HK-2 (cell line): ENCODE measurements at regions not wholly inside any gene's neighbourhood (a gene's known extent, or its start where the extent isn't known, plus 50 kb on each side); places are given as distances from the start of the nearest gene placed in this dataset.

Source experiments
- DNase-seq: peaks from one replicate; pipeline ENCODE4 v3.0.0-alpha.2; 2018; ENCODE audit not compliant: unreplicated experiment

DNA sequence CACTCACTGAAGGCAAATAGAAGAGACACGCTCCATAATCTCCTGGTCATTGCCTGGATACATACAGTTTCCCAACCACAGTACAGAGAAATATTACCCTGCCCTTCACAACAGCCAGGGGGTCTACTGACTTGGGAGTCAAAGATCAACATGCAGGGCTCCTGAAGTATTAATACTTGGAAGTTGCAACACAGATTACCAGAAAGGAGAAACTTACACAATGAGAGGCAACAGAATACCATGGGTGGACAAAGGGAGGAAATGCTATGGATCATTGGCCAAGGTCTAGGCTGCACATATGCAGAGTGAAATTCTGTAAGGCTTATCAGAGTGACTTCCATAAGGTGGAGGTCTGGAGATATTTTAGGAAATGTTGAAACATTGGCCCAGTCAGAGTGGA, 267.9 kb upstream of the FAT3 start:
- DNase-seq: no peak

DNA sequence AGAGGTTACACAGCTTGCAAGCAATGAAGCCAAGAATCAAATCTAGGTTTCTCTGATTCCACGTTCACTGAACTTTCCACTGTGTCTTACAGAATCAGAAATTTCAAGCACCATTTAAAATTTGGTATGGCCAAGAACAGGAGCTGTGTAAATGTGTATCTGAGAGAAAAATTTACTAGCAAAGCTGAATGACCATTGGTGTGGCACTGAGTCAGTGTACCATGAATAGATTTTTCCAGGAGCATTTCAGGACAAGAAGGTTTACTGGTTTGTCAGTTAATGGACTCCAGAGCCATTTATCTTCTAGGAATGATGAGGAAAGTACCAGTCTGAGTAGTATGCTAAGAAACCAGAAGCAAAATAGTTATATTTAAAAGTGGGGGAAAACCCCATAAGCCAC, 269.4 kb upstream of the FAT3 start:
- DNase-seq: no peak

DNA sequence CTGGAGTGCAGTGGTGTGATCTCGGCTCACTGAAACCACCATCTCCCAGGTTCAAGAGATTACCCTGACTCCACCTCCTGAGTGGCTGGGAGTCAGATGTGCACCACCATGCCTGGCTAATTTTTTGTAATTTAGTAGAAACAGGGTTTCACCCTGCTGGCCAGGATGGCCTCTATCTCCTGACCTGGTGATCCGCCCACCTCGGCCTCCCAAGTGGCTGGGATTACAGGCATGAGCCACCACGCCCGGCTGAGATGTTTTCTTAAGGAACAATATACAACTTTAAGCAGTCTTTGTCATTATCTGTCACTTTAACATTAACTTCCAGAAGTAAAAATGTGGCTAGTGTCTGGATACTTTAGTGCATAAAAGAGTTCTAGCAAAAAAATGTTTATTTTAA, 272.6 kb upstream of the FAT3 start:
- DNase-seq: no peak

DNA sequence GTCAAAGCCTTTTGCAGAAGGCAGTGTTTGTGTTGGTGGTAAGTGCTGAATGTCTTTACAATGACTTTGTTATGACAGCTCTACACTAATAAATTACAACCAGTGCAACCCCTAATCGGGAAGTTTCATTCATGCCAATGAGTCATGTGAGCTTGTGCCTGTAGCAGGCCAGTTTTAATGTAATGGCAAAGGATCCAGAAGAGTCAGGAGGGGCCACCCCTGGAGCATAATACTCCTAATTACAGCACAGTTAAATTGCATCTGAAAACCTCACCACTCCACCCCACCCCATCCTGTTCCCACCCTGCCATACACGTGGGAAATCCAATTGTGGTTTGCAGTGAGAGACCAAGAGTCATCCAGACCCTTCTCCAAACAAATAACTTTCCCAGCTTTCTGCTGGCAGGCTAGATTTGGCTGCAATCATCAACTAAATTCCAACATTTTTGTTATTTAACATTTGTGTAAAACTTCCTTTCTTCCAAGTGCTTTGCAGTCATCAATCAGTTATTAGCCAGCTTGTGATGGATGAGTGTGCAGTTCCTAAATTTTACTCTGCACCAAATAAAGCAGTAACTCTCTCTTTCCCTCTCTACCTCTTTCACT, 277.3 kb upstream of the FAT3 start:
- no peak for DNase-seq

DNA sequence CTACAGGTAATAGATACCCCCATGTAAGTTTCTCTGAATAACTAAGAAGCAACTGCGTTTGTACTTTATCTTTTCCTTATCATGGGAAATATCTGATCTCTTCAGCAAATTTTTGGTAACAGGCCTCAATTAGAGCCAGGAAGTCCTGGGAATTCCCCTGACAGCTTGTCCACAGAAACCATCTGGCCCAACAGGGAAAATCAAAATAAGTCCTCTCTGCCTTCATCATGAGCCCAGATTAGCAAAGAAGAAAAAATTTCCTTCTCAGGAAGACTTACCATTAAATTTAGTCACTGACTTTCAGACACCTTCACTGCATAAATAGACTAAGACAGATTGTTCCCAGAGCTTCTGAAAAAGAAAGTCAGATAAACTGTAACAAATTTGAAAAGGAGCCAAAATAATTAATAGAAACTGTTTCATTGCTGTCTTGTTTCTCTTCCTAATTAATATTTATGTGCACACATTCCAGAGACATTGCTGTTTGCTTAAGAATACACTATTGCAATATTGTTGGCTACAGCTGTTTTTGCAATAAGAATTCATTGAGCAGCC, 278.1 kb upstream of the FAT3 start:
- no peak for DNase-seq

DNA sequence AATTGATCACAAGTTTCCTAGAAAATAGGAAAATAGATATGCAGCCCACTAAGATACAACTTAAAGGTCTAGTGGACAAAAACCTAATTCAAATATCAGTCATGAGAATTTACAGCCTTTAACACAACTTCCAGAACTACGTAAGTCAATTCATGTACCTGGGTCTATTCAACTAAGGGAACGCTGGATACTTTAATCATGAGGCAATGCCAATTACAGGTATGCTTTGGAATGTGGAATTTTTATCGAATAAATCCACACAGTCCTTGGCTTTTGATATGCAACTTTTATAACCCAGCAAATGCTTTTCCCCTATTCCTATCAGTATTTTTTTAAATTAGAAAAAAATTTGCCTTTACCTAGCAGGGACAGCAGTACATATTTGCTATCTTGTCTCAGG, 289.5 kb upstream of the FAT3 start:
- DNase-seq: no peak

DNA sequence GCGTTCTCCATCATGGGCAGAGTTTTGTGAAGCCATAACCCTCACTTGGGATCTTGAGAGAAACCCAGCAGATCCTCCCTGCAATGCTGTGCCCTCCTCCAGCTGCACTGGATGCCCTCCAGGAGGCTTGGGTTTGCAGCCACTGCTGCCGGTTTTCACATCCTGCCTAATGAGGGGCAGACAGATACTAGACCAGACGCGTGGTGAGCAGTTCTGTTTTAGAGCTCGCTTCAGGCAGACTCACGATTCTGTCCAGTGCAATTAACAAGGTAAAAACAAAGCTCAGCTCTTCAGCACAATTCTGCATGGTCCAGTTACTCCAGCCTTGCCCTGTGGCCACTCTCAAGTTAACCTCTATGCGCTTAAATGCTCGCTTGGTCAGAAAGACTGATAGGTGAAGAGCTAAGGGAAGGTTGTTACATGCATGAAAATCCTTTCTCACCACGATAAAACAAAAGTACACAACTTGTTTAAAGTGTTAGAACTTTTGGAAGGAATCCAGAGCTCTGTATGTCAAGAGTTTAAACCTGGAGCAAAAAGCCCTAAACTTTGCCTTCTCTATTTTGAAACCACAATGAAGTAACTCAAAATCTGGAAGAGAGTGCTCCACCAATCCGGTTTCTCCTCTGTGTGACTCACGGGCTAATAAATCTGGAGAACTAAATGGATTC, 292.3 kb upstream of the FAT3 start:
- DNase-seq: peak; percentile 1

DNA sequence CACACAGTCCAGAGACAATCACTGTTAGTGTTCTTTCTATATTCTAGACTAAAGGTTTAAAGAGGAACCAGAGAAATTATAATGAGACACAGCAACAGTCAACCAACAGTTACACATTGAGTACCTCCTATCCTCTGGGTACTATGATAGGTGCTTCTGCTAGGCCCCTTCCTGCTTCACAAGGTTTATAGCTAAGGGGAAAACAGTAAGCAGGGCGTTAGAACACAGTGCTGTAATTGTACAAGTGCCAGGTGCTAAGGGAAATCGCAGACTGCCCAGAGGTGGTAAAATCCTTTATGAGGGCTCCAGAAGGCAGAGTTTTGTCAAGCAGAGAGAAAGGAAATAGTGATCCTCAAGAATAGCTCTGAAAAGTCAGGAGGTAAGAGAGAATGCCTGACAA, 297.2 kb upstream of the FAT3 start:
- DNase-seq: no peak

DNA sequence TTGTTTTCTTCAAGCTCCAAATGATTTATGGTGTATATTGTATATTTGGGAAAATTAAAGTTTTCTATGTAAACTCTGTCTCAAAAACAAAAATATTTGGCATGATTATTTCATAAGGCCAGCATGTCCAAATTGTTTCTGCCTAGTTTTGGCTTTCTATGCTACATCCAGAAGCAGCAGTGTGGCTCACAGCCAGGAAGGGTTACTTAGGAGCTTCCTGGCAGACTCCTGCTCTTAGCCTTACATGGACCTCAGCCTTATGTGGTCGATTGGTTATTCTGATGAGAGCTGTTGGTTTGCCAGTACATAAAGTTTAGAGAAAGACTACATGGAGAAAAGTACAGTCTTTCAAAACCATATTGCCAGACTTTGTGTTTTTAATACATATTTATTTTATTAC, 297.7 kb upstream of the FAT3 start:
- DNase-seq: no peak

DNA sequence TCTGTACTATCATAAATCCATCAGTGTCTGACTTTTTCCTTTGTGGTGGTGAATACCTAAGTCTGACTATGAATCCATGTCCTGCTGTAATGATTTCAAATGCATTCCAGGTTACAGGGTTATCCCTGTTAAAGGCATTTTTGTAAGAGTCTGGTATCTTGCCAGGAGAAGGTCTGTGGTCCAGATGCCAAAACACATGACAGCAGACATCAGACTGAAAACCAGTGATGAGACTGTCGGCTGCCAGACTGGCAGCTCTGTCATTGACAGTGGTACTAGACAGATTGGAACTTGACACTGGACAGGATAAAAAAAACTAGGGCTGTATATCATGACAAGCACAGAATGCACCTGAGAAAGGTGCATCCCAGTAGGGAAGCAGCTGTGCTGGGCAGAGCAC, 301.8 kb upstream of the FAT3 start:
- no peak for DNase-seq

DNA sequence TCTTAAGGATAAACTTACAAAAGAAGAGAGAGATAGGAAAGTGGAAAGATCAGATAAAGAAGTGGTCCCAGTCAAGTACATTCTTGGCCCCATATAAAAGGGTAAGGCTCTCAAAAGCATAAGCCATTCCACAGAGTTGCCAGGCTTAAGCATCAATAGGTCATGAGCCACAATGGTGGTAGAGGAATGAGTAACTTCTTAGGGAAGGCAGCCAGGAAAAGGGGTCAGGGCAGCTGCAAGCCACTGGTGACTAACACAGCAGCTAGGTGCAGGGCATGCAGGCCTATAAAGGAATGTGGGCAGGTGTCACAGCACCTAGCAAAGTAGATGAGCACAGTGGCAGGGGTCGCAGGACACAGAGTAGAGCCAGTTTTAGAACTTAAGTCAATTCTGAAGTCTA, 302.6 kb upstream of the FAT3 start:
- peak; percentile 17 for DNase-seq

DNA sequence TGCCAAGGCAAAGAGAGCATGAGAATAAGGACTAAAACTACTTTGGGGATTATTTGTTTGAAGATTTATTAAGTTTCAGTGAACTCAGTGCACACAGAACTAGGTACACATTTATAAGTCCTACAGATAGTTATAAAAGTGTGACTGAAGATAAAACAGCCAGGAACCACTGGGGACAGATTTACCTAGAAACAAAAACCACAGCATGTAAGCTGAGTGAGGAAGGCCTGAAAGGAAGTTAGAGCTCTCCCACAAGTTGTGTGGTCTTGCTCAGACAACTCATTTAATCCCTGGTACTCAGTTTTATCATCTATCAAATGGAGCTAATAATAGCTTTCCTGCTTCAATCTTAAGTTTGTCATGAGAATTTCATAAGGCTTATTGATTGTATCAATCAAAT, 311.2 kb upstream of the FAT3 start:
- no peak for DNase-seq

DNA sequence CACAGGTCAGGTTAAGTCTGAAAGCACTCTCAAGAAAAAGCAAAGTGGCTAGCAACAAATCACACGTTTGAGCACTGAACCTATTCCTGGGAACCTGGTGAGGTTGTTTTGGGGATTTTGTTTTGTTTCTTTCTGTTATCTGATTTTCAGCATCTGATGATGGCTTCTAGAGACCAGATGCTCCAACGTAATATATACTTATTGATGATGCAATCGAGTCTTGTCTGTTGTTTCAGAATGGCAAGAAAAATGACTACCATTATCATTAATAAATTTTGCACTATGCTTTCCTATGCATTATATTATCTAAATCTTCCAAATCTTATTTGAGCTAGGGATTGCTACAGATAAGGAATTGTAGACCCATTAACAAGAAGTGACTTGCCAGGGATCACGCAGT, 312.3 kb upstream of the FAT3 start:
- no peak for DNase-seq

DNA sequence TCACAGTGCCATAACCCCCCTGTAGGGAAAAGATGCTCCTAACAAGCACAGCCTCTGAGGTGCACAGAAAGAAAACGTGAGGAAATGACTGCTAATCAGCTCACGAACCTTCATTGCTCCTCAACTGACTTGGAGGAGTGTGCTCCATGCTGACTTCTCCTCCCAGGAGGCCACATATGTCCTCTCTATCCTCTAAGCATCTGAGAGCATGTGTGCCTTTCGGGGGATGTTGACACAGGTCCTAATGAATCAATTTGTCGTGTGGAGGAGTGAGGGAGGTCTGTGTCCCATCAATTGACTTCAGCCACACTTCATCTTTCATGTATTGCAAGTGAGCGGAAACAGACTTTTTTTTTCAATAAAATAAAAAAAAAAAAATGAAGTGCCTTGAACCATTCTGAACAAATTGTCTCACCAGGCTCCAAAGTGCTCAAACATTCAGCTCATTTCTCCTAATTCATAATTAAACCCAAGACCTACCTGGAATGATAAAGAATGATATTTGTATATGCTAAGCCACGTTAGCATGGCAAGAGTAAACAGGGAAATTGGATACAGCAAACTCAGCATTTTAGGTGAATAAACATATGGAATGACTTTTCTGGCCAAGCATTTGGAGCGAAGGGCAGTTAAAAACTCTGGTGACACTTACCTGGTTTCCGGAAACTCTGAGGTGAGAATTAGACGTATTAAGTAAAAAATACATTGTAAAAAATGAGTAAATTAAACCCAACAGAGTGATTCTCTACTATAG, 317.6 kb upstream of the FAT3 start:
- no peak for DNase-seq

DNA sequence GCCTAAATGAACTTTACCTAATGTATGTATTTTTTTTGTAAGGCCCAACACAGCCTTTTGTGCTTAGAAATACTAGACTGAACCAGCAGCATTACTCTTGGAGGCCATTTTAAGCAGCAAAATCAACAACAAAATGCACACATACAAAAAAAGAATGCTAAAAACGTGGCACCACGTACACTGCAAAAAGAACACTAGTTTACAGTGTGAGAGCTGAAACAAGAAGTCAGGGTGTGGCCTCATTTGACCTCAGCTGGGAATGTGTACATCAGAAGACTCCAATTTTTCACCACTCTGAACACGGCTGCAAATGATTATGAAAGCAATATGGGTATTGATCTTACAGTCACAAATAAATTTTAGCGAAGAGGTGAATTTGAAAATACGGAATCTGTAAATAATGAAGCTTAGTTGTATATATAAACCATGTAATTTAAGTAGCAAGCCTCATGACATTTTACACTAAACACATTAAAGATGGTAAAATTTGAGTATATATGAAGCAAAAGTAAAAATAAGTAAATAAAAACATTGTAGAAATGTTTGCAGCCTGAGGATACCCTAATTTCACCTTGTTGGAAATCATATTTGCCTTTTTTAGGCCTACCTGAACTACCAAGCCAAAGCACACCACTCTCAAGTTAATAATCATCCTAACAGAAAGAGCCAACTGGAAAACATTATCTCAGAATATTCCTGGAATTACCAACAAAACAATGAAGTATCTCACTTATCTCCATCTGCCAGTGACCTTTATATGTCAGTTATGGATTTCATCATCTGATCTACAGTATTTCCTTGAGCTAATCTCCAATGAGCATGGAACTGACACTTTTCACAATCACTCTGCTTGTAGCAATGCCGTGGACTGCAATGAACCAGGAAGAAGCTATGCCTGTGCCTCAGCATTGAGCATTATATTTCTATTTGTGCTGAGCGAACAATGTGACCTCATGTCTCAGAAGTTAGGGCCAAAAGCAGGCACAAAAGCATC, 319.5 kb upstream of the FAT3 start:
- DNase-seq: no peak

DNA sequence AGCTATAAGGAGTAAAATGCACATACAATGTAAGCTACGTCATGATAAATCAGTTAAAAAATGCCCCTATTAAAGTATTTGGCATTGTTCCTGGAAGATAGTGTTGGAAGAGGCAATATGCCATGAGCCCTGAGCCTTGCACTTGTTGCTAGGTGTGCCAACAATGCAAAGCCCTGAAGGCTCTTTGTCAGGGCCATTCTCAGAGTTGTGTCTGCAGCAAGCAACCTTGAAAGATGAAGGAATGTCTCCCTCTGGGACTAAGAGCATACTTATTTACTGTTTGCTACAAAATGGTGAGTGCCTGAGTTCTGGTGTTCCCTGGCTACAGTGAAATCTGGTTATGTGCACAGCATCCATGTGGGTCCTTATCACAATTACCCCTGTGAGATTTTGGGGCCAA, 322.3 kb upstream of the FAT3 start:
- DNase-seq: no peak

DNA sequence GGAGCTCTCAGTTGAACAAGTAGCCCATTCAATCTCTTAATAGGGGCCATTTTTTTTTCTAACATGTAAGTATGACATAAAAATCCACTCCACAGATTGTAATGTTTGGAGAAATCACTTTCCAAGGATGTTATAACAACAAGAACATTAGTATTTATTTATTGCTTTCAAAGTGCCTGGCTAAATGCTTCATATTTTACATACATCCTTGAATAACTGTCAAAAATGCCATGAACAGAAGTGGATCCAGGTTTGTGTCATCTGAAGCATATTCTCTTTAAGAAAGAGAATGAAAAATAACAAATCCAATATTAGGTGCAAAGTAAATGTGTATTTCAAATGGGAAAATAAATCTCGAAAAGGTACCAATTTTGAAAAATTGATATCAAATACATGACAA, 344.0 kb upstream of the FAT3 start:
- DNase-seq: no peak

DNA sequence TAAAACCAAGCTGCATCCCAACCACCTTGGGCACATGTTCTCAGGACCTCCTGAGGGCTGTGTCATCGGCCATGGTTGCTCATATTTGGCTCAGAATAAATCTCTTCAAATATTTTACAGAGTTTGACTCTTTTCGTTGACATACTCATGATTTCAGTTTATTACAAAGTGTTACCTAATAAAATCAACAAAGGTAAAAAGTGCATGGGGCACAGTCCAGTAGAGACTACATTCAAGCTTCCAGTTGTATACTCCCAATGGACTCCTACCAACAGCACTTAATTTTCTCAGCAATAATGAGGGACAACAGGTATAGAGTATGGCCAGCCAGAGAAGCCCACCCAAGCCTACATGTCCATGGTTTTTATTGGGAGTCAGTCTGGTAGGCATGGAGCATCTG, 347.9 kb upstream of the FAT3 start:
- DNase-seq: no peak

DNA sequence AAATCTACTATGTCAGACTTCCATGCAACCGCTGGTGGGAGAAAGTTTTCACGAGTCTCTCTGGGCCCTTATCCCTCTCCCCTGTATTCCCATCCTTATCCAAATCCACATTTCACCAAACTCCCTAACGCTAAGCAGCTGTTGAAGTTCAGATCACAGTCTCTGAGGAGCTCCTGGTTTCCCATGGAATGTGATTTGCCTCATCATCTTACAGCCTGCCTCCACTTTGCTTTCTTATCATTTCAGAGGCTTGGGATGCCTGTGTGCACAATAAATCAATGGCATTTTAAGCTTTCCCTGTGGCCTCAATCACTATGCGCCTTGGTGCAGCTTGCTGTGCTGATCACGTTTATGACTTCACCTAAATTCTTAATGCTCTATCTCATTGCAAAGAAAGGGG, 352.4 kb upstream of the FAT3 start:
- DNase-seq: no peak

DNA sequence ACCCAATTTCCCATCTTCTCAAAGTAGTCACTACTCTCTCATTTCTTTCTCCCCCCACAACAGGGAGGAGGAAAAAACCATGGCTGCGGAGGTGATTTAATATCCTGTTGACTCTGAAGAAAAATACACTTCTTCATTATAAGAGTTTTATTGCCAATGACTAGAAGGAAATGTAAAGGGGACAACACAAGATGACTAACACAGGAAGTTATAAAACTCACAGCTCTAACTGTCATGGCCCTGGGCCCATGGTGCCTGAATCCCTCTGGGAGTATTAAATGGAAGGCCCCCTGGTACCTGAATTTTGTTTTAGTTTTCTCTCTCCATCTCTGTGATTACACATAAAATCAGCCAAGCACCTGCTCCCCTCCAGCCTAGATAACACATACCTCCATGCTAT, 352.8 kb upstream of the FAT3 start:
- peak; percentile 0 for DNase-seq

DNA sequence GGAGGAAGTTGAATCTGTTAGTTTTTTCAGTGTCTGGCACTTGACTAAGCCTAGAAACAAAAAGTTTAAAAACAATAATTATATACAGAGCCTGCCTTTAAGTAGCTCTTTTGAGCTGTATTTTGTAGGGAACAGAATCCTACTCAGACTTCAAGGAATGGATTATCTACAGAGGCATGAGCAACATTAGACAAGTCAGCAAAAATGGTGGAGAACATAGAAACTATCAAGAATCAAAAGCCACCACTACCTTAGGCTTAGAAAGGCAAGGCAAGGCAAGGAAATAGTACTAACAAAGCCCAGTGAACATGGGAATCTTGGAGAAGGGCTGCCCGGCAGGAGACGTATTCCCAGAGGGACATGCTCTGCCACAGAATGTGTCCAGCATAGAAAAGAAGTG, 353.6 kb upstream of the FAT3 start:
- no peak for DNase-seq

DNA sequence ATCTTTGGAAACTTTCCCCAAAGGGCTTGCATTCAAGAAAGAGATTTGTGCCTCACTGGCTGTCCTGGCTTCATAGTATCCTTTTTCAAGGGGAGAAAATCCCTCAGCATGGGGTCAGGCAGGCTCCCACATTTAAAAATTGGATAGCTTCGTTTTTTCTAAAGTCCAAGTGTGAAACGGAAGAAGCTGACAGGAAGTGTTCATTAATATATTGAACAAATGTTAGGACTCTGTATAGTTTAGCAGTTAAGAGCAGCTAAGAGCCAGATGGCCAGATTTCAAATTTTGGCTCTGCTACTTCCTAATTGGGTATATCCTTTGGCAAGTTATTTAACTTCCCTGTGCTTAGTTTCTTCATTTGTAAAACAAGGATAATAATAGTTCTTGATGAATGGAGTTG, 354.9 kb upstream of the FAT3 start:
- no peak for DNase-seq
